ENCODE measurements at regions not wholly inside any gene's neighbourhood (a gene's known extent, or its start where the extent isn't known, plus 50 kb on each side); places are given as distances from the start of the nearest gene placed in this dataset.
A peak's percentile ranks its signal among the peaks of the same experiment; 100 is the strongest.

DNA sequence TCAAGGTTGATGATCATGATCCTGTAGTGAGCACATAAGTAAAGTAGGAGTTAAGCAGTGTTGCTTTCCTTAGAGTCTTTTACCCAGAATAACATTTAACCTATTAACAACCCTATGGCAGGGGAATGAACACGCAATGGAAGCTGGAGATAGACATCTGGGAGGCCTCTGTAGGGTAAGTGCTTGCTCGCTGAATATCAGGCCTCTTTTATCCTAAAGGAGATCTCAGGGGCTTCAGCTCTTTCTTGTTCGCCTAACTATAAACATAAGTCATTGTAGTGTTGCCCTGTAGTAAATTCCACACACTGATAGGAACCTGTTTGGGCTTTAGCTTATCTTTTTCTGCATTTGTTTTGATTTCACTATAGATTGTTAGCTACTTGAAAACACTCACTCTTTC, 174.4 kb upstream of the TCF4 start:
- no peaks in the 10 kb centered on the region for H3K27me3 ChIP-seq (ENCODE audit: insufficient read depth, low read length)
- peaks cover 12% of the 10 kb centered on the region for H3K4me1 ChIP-seq (ENCODE audit: insufficient read depth, low read length)
- no peaks in the 10 kb centered on the region for H3K79me2 ChIP-seq (ENCODE audit: insufficient read depth, low read length)
- H3K36me3 ChIP-seq (ENCODE audit: insufficient read depth, low read length): no peaks in the 10 kb centered on the region
- no peaks in the 10 kb centered on the region for H4K20me1 ChIP-seq (ENCODE audit: insufficient read depth, low read length)
- TF ChIP-seq, protein P1, sequence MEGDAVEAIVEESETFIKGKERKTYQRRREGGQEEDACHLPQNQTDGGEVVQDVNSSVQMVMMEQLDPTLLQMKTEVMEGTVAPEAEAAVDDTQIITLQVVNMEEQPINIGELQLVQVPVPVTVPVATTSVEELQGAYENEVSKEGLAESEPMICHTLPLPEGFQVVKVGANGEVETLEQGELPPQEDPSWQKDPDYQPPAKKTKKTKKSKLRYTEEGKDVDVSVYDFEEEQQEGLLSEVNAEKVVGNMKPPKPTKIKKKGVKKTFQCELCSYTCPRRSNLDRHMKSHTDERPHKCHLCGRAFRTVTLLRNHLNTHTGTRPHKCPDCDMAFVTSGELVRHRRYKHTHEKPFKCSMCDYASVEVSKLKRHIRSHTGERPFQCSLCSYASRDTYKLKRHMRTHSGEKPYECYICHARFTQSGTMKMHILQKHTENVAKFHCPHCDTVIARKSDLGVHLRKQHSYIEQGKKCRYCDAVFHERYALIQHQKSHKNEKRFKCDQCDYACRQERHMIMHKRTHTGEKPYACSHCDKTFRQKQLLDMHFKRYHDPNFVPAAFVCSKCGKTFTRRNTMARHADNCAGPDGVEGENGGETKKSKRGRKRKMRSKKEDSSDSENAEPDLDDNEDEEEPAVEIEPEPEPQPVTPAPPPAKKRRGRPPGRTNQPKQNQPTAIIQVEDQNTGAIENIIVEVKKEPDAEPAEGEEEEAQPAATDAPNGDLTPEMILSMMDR (IDR thresholded peaks at IDR 0.05; ENCODE audit: extremely low read depth, low read depth, low read length): no peak
- no peak overlapping the region for H3K4me2 ChIP-seq (ENCODE audit: insufficient read depth, low read length)
- H3K4me3 ChIP-seq (ENCODE audit: insufficient read depth, low read length): no peak overlapping the region
- H3K27ac ChIP-seq (ENCODE audit: low read depth, low read length): no peak overlapping the region
- H2AFZ ChIP-seq (ENCODE audit: low read length): no peak overlapping the region
- H3K9me3 ChIP-seq (ENCODE audit: low read depth, low read length): no peaks in the 10 kb centered on the region
- no peak for DNase-seq (ENCODE audit: insufficient read length, low spot score, missing footprints)

DNA sequence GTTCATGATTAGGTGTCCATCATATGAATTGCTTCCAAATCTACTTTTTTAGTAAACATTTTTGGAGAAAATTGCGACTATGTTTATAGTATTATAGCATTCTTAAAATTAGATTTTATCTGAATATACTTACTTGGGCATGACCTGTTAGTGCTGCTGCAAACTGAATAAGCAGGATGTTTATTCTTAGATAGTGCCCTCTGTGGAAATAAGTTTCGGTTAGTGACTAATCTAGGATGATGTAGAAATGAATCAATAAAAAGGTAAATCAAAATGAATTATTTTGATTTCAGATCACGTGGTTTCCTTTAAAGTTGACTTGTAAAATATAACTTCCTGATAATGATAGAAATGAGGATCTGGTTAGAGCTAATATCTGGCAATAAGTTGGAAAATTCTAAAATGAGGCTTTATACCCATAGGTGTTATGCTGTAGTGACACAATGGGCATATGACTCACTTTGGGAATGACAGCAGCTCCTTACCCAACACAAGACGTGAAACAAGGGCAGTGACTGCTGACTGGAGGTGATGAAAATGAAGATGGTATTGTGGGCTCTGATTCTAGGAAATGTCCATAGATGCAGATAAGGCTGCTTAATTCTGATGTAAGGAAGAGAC, 165.8 kb upstream of the TCF4 start:
- peak; percentile 71 for DNase-seq (ENCODE audit: insufficient read length, low spot score, missing footprints)
- no peaks in the 10 kb centered on the region for H3K27me3 ChIP-seq (ENCODE audit: insufficient read depth, low read length)
- H4K20me1 ChIP-seq (ENCODE audit: insufficient read depth, low read length): no peaks in the 10 kb centered on the region
- TF ChIP-seq, protein P1 (IDR thresholded peaks at IDR 0.05; ENCODE audit: extremely low read depth, low read depth, low read length): no peak
- H3K27ac ChIP-seq (ENCODE audit: low read depth, low read length): no peak overlapping the region
- H3K36me3 ChIP-seq (ENCODE audit: insufficient read depth, low read length): no peaks in the 10 kb centered on the region
- H3K79me2 ChIP-seq (ENCODE audit: insufficient read depth, low read length): no peaks in the 10 kb centered on the region
- H3K4me1 ChIP-seq (ENCODE audit: insufficient read depth, low read length): peaks cover 3% of the 10 kb centered on the region
- H3K9me3 ChIP-seq (ENCODE audit: low read depth, low read length): no peaks in the 10 kb centered on the region
- no peak overlapping the region for H2AFZ ChIP-seq (ENCODE audit: low read length)
- H3K4me3 ChIP-seq (ENCODE audit: insufficient read depth, low read length): no peak overlapping the region
- no peak overlapping the region for H3K4me2 ChIP-seq (ENCODE audit: insufficient read depth, low read length)

DNA sequence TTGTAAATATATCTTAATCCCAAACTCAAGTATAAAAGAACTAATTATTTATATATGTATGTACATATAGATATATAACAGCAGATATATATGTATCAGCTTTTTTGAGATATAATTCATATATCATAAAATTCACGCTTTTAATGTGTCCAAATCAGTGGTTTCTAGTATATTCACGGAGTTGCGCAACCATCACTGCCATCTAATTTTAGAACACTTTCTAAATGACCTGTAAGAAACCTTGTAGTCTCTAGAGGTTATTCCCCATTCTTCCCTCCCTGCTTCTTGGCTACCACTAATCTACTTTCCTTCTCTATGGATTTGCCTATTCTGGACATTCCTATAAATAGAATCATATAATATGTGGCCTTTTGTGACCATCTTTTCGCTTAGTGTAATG, 163.5 kb upstream of the TCF4 start:
- no peak overlapping the region for H3K4me3 ChIP-seq (ENCODE audit: insufficient read depth, low read length)
- H4K20me1 ChIP-seq (ENCODE audit: insufficient read depth, low read length): no peaks in the 10 kb centered on the region
- H3K36me3 ChIP-seq (ENCODE audit: insufficient read depth, low read length): no peaks in the 10 kb centered on the region
- no peak overlapping the region for H3K4me2 ChIP-seq (ENCODE audit: insufficient read depth, low read length)
- TF ChIP-seq, protein P1 (IDR thresholded peaks at IDR 0.05; ENCODE audit: extremely low read depth, low read depth, low read length): no peak
- no peak overlapping the region for H3K27ac ChIP-seq (ENCODE audit: low read depth, low read length)
- no peak overlapping the region for H2AFZ ChIP-seq (ENCODE audit: low read length)
- no peak for DNase-seq (ENCODE audit: insufficient read length, low spot score, missing footprints)
- peaks cover 3% of the 10 kb centered on the region for H3K4me1 ChIP-seq (ENCODE audit: insufficient read depth, low read length)
- no peaks in the 10 kb centered on the region for H3K79me2 ChIP-seq (ENCODE audit: insufficient read depth, low read length)
- H3K9me3 ChIP-seq (ENCODE audit: low read depth, low read length): no peaks in the 10 kb centered on the region
- H3K27me3 ChIP-seq (ENCODE audit: insufficient read depth, low read length): no peaks in the 10 kb centered on the region

DNA sequence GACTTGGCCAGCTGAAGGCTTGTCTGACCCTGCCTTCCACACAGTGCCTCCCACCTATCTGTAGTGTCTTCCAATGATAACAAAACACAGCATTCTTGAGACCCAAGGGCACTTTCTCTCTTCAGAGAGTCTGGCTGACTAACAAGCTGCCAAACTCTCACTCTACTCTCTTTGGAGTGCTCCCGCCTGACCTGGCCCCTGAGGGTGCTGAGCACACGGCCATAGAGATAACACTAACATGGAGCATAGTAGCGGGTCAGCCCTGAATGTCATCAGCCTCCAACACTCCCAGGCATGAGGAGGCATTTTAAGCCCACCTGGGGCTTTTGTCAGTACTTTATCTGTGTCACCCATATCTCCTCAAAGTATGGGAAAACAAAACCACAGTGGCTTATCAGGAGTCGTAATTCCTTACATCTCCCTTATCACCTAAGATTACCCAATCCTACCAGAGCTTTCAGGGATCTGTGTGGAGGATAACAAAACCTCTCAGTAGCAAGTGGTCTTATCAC, 160.3 kb upstream of the TCF4 start:
- Histone ChIP-seq H3K79me2 (ENCODE audit: insufficient read depth, low read length) (no peaks in the 10 kb centered on the region), H3K4me1 (ENCODE audit: insufficient read depth, low read length) (no peaks in the 10 kb centered on the region), H3K27me3 (ENCODE audit: insufficient read depth, low read length) (no peaks in the 10 kb centered on the region), H3K27ac (ENCODE audit: low read depth, low read length) (no peak overlapping the region), H3K4me2 (ENCODE audit: insufficient read depth, low read length) (no peak overlapping the region), H3K4me3 (ENCODE audit: insufficient read depth, low read length) (no peak overlapping the region), H3K36me3 (ENCODE audit: insufficient read depth, low read length) (no peaks in the 10 kb centered on the region), H4K20me1 (ENCODE audit: insufficient read depth, low read length) (no peaks in the 10 kb centered on the region), H2AFZ (ENCODE audit: low read length) (no peak overlapping the region), H3K9me3 (ENCODE audit: low read depth, low read length) (no peaks in the 10 kb centered on the region)
- TF ChIP-seq, protein P1 (IDR thresholded peaks at IDR 0.05; ENCODE audit: extremely low read depth, low read depth, low read length): no peak
- no peak for DNase-seq (ENCODE audit: insufficient read length, low spot score, missing footprints)

All from osteoblast (primary cell).